ENCODE measurements at regions not wholly inside any gene's neighbourhood (a gene's known extent, or its start where the extent isn't known, plus 50 kb on each side); places are given as distances from the start of the nearest gene placed in this dataset.

DNA sequence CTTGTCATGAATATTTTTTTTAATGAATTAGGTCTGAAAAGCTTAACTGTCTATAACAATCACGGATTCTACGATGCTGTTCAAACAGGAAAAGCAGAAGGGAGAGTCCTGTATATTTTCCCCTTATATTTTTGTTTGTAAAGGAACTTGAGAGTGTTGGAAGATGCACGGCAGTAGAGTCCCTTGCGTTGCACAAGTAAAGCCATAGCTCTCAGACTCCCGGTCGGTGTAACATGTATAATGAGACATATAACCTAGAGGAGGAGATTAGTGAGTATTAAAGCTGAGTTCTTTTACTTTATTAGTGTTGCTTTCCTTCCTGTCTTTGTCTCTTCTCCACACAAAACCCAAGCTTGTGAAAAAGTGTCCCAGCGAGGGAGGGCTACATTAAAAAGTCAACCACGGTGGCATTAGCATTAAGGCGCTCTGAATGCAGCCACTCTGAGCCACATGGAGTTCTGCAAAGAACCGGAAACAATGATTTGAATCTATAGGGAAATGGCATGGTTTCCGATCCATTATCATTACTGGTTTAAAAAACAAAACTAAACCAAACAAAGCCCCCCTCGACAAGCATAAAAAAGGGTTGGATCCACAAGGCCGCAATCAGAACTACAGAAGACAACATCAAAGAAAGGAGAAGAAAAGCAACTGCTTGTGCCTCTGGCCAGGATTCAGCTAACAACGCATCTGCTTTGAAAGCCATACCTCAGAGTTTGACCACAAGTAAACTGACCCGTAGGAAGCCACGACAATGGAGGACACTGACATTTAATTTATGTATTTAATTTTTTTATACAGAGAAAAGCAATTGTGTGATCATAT lies 356.8 kb downstream of the LMO4 start:
- no peak for DNase-seq

DNA sequence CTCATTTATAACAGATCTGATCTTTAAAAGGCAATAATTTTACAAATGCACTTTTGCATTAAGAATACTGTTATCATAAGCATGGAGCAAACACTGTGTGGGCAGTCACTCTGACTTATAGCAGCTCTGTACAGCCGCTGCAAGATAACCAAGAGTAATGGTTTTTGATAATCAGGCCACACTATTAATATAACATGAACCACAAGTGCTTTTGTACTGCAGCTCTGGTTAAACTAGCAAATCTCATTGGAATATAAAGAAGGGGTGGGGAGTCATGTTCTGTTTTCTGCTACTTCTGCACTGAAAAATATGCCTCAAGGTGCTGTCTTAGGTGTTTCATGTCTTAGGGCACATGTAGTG lies 357.4 kb downstream of the LMO4 start:
- DNase-seq: no peak

DNA sequence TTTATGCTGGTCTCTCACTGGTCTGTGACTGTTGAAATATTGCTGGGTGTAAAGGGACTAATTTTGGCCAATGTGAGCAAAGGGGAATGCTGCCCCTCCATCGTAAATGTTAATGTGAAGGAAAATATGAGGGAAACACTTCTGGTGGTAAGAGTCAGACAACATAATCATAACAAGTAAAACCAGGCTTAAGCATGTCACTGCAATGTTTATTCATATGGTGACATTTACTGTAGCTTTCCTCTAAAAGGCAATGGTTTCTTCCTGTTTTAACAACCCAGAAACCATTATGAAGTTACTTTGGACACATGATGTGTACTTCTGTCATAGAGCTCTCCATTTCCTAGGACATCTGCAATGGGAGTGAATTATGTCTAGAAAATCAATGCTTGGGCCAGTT lies 358.0 kb downstream of the LMO4 start:
- DNase-seq: no peak

DNA sequence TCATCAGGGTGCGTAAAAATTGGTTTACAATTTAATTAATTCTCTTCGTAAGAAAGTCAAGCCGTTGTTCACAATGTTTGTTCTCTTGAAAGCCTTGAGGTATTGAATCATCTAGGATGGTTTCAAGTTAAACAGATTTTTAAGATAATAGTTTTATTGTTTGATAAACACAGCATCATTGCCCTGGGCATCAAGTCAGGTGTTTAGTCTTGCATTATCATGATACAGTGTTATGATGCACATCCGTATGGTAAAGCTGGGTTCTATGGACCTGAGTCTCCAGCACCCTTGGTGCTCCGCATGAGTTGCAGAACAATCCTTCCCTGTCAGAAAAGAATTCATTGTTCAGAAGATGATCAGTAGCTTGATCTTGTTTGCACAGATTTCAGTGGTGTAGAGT lies 359.5 kb downstream of the LMO4 start:
- DNase-seq: no peak

DNA sequence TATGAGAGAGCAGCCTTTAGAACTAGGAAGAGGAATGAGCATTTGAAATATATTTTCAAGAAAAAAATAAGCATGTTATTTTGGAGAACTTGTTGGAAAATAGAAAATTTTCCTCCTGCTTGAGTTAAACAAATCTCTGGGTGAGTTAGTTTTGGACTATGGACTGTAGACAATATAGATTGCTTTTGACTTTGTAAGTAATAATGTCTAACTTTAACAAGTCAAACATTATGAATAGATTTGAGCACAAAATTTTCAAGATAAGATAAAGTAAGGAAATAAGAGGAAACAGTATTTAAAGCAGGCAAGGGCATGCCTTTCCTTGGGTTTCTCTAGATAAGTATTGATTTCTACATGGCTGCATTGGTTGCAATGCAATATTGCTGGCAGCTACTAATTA lies 360.8 kb downstream of the LMO4 start:
- DNase-seq: no peak

DNA sequence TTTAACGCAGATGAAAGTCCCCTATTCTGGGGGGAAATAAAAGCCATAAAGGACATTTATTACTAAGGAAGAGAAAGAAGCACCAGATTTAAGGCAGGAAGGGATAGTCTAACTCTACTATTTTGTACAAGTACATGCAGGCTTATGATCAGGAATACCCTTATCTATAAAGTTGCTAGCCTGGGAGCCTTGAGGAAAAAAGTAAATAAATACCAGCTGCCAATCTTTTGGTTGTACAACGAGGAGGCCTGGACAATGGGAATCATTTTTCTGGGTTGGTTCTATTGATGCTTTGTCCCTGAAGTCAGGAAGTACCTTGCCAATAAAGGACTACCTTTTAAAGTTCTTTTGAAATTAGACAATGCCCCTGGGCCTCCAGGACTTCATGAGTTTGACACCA lies 367.8 kb downstream of the LMO4 start:
- DNase-seq: no peak

DNA sequence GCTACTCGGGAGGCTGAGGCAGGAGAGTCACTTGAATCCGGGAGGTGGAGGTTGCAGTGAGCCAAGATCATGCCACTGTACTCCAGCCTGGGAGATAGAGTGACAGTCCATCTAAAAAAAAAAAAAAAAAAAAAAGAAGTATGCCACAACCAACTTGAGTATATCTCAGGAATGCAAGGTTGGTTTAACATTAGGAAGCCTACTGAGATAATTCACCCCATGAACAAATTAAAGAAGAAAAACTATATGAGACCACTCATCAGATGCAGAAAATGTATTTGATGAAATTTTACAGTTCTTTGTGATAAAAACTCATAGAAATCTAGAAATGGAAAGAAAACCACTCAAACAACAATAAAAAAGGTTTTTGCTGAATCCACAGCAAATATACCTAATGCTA lies 373.8 kb downstream of the LMO4 start:
- DNase-seq: no peak

DNA sequence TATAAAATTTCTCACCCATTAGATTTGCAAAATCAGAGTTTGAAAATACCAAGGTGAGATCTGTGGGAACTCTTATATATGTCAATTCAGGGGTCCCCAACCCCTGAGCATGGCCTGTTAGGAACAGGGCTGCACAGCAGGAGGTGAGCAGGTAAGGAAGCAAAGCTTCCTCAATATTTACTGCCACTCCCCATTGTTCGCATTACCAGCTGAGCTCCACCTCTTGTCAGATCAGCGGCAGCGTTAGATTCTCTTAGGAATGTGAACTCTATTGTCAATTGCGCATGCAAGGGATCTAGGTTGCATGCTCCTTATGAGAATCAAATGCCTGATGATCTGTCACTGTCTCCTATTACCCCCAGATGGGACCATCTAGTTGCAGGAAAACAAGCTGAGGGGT lies 376.6 kb downstream of the LMO4 start:
- no peak for DNase-seq

DNA sequence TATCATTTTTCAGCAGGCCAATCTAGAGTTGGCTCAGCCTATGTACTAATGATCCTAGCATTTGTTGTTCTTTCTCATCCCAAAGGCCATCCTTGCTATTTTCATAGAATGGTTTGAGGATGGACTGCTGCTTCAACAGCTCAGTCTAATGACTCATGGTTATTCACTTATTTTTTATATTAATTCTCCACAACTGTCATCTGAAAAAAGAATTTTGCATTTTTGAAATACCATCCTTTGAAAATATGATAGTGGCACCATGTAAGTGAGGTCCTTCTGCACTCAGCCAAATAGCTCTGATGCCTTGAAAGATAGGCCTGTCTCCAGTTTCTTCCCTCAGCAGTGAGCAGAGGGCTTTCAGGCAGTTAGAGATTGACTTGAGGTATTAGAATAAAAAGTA lies 377.5 kb downstream of the LMO4 start:
- DNase-seq: no peak

DNA sequence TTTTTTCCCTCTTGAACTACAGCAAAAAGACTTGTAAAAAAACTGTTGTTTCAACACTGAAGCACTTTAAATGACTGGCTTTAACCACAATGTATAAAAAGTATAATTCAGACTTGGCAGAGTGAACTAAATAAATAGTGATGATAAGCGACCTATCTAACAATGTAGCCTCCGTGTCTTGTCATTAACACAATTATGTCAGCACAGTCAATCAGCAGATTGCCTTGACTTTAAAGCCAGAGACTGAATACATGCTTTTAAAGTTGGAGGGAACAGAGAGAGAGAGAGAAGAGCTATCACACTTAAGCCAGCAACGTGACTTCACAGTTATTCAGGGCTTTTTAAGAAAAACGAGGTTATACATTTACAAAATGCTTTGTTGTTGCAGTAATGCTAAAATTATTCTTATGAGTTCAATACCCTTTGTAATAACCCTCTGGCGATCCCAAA lies 378.1 kb downstream of the LMO4 start:
- DNase-seq: no peak

DNA sequence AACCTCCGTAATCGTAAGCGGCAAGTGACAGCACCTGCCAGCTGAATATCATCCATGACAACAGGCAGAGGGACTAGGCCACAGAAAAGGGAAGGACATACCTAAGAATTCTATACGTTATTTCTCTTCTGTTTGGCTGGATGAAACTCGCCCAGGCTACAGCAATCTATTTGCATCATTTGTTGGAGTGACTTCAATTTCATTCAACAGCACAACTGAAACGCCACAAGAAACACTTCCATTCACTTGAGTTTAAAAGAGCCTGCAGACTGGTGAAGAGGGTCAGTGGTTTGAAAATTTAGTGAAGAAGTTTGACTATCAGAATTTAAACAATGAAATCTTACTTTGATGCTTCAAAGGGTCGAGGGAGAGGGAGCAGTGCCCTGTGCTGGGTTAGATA lies 378.7 kb downstream of the LMO4 start:
- no peak for DNase-seq

DNA sequence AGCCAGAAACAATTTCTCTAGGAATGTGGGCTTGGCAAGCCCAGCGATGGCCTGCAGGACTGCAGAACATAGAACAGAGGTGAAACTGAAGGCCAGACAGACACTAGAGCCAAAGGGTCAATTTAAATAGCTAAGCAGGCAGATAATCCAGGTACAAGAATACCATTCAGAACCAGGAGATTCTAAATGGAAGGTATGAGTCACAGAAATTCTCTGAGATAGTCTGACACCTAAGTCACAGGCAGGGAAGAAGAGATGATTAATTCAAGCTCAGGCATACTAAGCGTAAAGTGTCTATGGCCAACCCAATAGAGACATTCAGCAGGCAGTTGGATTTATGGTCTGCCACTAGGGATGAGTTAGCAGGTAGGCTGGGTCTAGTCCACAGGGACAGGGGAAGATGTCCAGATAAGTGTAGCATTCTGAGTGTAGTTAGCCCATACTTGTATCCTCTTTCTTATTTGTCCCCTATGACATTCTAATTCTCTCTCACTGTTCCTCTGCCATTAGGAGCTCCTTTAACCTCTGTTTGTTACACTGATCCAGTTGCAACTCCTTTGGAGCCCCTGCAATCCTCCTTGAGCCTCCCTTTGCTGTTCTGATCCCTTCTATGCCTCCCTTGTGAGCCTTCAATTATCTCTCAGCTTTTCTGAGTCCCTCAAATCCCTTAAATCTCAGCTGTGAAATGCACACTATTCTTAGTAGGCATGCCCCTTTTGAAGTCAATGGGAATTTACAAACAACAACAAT lies 383.8 kb downstream of the LMO4 start:
- no peak for DNase-seq

DNA sequence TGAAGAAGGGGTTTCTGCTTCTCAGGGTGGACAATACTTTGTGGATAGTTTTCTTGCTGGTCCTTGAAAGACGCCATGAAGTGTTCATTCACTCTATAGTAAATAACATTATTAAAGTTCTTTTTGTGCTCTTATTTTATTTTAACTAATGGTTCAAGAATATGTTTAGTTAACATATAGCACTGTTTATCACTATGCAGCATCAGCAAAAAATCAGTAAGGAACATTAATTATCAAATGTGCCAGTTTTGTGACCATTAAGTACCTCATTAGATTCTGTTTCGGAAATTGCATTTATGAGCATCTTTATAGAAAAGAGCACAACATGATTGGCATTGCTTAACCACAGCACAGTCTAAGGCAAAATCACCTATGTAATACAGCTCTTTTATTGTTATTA lies 385.6 kb downstream of the LMO4 start:
- DNase-seq: no peak

DNA sequence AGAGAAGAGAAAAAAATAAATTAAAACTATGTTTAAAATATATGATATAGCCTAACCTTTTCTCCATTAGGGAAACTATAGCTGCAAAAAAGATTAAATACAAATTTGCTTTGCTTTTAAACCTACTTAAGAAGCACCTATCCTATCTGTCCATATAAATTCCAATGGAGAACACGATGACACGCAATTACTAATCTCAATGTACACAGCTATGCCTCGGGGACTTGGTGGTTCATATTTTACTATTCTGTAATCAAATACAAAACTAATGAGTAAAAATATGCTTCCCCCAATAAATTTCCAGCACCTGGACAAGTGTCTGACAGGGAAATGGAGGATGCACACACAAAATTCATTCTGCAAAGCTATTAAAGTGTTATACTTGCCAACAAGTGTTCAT lies 386.4 kb downstream of the LMO4 start:
- no peak for DNase-seq

DNA sequence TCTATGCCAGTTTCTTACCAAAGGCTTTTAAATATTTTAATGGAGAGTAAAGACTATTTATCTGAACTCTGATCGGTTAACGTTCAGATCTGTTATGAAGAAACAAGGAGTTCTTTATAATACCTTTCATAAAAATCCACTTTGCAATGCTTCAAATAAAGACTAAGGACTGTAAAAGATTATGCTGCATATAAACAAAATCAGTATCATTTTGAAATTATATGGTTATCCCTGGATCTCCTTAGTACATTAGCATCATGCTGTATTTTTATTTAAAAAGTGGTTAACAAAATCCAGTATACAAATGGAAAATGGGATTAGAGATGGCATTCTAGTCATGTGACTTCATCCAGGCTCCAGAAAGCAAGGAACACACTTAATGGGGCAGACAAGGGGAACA lies 386.8 kb downstream of the LMO4 start:
- no peak for DNase-seq

DNA sequence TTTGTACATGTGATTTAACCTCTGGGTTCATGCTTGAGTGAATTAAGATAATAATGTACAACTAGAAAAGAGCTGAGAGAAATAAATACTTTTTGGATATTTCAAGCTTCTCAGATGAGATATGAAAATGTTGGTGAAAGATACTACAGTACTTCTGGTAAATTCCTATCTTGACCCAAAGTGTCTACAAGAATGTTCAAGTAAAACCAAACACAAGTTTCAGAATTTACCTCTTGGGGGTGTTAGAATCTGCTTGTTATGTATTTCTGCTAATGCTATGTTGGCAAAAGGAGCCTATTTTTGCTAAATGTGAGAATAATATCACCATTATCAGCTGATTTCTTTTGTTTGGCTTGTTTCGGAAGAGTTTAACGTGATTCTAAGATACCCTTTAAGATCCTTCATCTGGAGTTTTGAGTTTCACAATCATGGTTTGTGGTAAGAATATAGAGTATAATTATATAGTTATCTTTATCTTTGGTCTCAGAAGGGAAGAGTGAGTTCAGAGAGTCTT lies 388.5 kb downstream of the LMO4 start:
- DNase-seq: no peak

DNA sequence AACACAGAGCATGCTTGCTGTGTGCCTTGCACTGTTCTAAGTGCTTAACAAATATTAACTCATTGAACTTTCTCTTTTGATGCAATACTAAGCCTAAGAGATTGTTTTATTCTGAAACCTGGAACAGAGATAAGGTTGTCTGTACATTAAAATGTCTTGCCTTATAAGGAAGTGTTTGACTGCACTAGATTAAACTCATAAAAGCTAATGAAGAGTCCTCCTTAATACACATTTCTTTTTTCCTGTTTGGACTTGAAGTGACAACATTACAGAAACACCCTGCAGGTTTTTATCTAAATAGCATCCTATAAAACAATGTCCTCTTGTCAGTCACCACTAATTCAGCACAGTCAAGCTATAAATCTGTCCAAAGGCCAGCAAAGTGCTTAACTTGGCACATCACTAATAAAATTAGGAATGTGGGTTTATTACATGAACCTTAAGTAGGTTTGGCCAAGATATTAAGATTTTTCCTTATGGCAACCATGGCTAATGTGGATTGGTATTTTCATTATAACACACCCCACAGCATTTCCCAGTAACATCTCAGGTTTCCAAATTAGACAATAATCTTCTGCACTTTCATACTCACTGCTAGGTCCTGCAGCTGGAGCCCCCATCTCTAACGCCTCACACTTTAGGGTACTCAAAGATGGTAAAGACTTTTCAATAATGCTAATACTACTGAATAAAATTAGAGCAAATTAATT lies 389.7 kb downstream of the LMO4 start:
- DNase-seq: no peak

DNA sequence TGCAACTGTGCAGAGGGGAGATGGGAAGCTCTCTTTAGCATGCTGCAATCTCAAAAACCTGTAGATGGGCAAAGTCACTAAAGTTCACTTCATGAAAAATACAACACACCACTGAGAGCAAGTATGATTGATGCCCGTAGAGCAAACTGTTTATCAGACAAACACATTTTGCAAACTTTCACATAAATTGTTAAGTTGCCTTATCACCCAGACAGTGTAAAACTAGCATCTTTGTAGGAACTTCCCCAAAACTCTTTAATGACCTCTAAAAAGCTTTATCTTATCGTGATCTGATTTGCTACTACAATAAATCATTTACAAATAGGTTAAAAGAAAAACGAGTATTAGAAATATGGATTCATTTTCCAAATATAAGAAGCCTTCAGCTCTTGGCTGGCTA lies 391.0 kb downstream of the LMO4 start:
- DNase-seq: no peak

DNA sequence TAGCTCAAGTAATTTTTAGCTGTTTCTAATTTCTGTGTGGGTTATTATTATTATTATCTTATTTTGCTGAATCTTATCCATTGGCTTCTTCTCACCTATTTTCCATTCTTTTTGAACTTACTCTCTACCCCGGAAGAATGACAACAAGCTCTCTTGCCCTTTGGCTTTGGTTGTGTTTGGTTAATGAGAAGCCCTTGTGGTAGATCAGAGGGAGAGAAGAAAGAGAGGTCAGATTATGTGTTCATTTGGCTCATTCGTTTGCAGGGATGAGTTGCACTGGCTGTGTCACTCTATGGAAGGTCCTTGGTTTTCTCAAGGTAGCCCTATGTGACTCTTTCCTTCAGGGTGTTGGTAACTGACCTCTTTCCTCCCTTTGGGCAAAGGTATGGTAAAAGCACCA lies 391.9 kb downstream of the LMO4 start:
- no peak for DNase-seq

DNA sequence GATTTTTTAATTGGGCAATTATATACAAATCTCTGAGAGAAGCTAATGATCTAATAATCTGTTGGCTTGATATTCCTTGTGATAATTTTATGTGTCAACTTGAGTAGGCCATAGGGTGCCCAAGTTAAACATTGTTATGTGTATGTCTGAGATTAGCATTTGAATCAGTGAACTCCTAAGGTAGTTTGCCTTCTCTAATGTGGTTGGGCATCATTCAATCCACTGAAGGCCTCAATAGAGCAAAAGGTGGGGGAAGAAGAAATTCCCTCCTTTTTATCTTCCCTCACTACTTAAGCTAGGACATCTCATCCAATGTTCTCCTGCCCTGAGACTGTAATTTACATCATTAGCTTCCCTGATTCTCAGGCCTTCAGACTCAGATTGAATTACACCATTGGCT lies 394.5 kb downstream of the LMO4 start:
- DNase-seq: no peak

DNA sequence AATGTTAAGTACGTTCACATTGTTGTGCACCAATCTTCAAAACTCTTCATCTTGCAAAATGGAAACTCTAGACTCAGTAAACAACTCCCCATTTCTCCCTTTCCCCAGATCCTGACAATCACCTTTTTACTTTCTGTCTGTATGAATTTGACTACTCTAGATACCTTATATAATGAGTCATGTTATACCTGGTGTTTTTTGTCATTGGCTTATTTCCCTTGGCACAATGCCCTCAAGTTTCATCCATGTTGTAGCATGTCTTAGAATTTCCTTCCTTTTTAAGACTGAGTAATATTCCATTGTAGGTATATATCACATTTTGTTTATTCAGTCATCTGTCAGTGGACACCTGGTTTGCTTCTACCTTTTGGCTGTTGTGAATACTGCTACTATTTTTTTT lies 399.5 kb downstream of the LMO4 start:
- DNase-seq: no peak

DNA sequence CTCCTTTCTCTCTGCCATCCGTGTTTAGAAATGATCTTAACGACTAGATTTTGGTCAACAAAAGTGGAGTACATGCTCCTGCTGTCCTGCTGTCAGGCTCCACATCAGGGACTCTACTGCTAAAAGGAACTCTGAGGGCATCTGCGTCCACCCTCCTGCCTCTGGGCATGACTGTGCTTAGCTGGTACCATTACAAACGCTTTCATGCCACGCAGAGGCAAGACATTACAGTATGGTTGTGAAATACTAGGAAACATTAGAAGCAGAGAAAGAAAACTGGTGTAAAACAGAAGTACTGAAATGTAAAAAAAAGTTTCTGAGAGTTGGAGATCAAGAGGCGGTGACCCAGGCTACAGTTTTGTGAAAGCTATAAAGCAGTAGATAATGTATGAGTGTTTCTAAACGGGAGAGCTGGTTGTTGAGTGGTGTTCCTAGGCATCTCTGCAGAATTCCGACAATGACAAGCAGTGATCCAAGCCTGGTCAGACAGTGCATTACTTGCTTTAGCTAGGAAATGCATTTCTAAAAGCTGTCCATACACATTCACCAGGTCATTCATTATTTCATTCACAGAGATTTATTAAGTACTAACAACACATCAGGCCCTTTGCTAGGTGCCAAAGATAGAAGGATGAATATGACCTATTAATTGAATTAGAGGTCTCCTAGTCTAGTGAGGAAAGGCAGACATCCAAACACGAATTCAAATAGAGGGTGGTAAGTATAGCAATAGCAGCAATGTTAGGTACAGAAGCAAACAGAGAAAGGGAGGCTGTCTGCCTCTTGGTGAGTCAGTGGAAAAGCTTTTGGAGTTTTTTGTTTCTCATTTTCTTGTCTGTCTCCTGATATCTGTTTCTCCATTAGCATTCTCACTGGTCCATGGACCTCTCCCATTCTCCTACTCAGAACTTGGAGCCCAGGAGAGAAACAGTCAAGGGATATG lies 401.9 kb downstream of the LMO4 start:
- no peak for DNase-seq

DNA sequence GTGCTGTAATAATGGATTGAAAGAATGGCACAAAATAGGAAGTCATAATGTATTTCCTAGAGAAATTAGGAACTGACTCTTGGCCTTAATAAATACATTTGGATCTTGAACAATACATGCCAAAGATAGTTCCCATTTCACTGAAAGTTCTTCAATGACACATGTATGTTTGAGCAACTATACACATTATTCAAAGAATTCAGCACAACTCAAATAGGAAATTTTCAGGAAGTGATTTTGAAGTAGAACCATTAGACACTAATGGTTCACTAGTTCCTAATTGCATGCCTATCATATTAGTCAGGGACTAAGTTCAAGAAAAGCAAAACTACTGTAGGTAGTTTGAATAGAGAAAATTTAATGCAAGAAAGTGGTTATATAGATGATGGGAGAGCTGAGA lies 404.7 kb downstream of the LMO4 start:
- no peak for DNase-seq
